Keratinocyte (primary cell): ENCODE measurements at regions not wholly inside any gene's neighbourhood (a gene's known extent, or its start where the extent isn't known, plus 50 kb on each side); places are given as distances from the start of the nearest gene placed in this dataset.

Experiments used
- DNase-seq: peaks from one replicate; pipeline ENCODE4 v3.0.0-alpha.2; 2011; ENCODE audit warnings: low read depth, missing footprints, low spot score
- FAIRE-seq: peaks from 2 replicates; lab custom pipeline; 2011; peaks lifted over from hg19 to GRCh38; lab: Jason Lieb, UNC
- H2AFZ ChIP-seq: 2 replicates; pipeline ENCODE4 v1.6.0; 2012; ENCODE audit warnings: low read length, control low read depth, inconsistent platforms; ENCODE audit not compliant: control insufficient read depth
- H3K27ac ChIP-seq: 2 replicates; pipeline ENCODE4 v1.5.1; 2011; ENCODE audit warnings: low read length; ENCODE audit not compliant: control insufficient read depth, insufficient read depth
- H3K27me3 ChIP-seq: 3 replicates; pipeline ENCODE4 v1.6.0; 2011; ENCODE audit warnings: low read length; ENCODE audit not compliant: control insufficient read depth, insufficient read depth; ENCODE audit errors: extremely low read depth
- H3K36me3 ChIP-seq, 2 experiments: 2 replicates in 1 of 2; 3 replicates in 1 of 2; pipeline ENCODE4 v1.5.1; 2011; ENCODE audit warnings: low read length in 2 of 2, mild to moderate bottlenecking in 1 of 2; ENCODE audit not compliant: control insufficient read depth in 2 of 2, insufficient read depth in 2 of 2; ENCODE audit errors: extremely low read depth in 1 of 2
- H3K4me1 ChIP-seq: 3 replicates; pipeline ENCODE4 v1.5.1; 2011; ENCODE audit warnings: low read length; ENCODE audit not compliant: control insufficient read depth, insufficient read depth; ENCODE audit errors: extremely low read depth
- H3K4me2 ChIP-seq: 3 replicates; pipeline ENCODE4 v1.6.0; 2011; ENCODE audit warnings: low read depth, low read length; ENCODE audit not compliant: control insufficient read depth, insufficient read depth; ENCODE audit errors: extremely low read depth
- H3K4me3 ChIP-seq, 3 experiments: fragments of 200-600 bp in 1 of 3; sonication (generic) in 1 of 3; 2 replicates in 2 of 3; 3 replicates in 1 of 3; pipeline ENCODE4 v1.5.1; 2011 to 2016; ENCODE audit warnings: low read length in 3 of 3, mild to moderate bottlenecking in 3 of 3, control low read depth in 2 of 3, inconsistent platforms in 1 of 3, low read depth in 1 of 3, mixed read lengths in 1 of 3, mixed run types in 1 of 3, moderate library complexity in 1 of 3; ENCODE audit not compliant: control insufficient read depth in 2 of 3, insufficient read depth in 2 of 3; ENCODE audit errors: extremely low read depth in 1 of 3
- H3K79me2 ChIP-seq: 2 replicates; pipeline ENCODE4 v1.6.0; 2012; ENCODE audit warnings: low read length; ENCODE audit not compliant: control insufficient read depth, insufficient read depth
- H3K9ac ChIP-seq: 3 replicates; pipeline ENCODE4 v1.6.0; 2011; ENCODE audit warnings: low read length; ENCODE audit not compliant: control insufficient read depth, insufficient read depth; ENCODE audit errors: extremely low read depth
- H3K9me1 ChIP-seq: 3 replicates; pipeline ENCODE4 v1.6.0; 2011; ENCODE audit warnings: low read length; ENCODE audit not compliant: control insufficient read depth, insufficient read depth; ENCODE audit errors: extremely low read depth
- H3K9me3 ChIP-seq: 2 replicates; pipeline ENCODE4 v1.5.1; 2012; ENCODE audit warnings: low read depth, low read length; ENCODE audit not compliant: control insufficient read depth
- H4K20me1 ChIP-seq: 3 replicates; pipeline ENCODE4 v1.6.0; 2011; ENCODE audit warnings: low read length; ENCODE audit not compliant: control insufficient read depth, insufficient read depth; ENCODE audit errors: extremely low read depth
- CTCF ChIP-seq, 3 experiments: IDR thresholded peaks in 1 of 3; conservative IDR thresholded peaks in 1 of 3; optimal IDR thresholded peaks in 1 of 3; 2 replicates in 2 of 3; 3 replicates in 1 of 3; pipeline versions ENCODE3 to v1.5.1; 2011; ENCODE audit warnings: low read length in 3 of 3, mild to moderate bottlenecking in 3 of 3, moderate library complexity in 2 of 3, control low read depth in 1 of 3, inconsistent platforms in 1 of 3; ENCODE audit not compliant: insufficient read depth in 2 of 3; ENCODE audit errors: extremely low read depth in 1 of 3
- EZH2 ChIP-seq: IDR thresholded peaks from one replicate; pipeline ENCODE4 v1.6.1; 2012; ENCODE audit warnings: inconsistent platforms, mild to moderate bottlenecking, low read length, moderate library complexity
- dilution Hi-C: fragments of 300-500 bp; cut with MboI; formaldehyde crosslinking; loops from one replicate; pipeline ENCODE4 v1.7.0; 2020; ENCODE audit warnings: low sequenced_read_pairs; ENCODE audit not compliant: extremely low pct_ligation_motif_present

DNA sequence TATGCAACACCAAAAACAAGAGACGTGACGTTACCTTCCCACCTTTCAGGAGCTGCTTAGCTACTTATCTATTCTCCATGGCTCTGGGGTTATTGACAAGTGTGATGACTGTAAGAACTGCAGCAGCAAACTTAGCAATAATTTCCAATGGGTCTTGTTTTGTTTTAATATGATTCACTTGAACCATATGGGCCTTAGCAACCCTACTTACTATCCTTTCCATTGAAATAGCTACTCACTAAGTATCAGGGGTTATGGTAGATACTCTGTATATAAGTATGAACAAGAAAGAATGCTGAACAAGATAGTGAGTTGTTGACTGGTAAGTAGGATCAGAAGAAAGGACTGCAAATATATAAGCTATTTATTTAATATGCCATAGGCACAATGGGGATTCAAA is 69.3 kb upstream of the BBX start:
- no peak overlapping the region for H3K9ac ChIP-seq
- H3K4me2 ChIP-seq: no peak overlapping the region
- H3K27ac ChIP-seq: no peak overlapping the region
- TF ChIP-seq CTCF (optimal IDR thresholded peaks at IDR 0.05 in 1 of 3, IDR thresholded peaks at IDR 0.05 in 1 of 3, conservative IDR thresholded peaks at IDR 0.05 in 1 of 3; ENCODE audit: extremely low read depth in 1 of 3, insufficient read depth in 2 of 3, low read length in 3 of 3): no peak
- dilution Hi-C loops: loop anchor here (5.0 kb wide), 1 partner anchor 49 kb away; no protein-coding TSS in a partner anchor
- H3K27me3 ChIP-seq: no peaks in the 10 kb centered on the region
- H3K9me1 ChIP-seq: no peaks in the 10 kb centered on the region
- no peaks in the 10 kb centered on the region for H4K20me1 ChIP-seq
- no peak for DNase-seq
- FAIRE-seq: no peak
- H2AFZ ChIP-seq: no peak overlapping the region
- no peaks in the 10 kb centered on the region for H3K36me3 ChIP-seq
- H3K4me1 ChIP-seq: no peaks in the 10 kb centered on the region
- H3K4me3 ChIP-seq: no peak overlapping the region
- no peaks in the 10 kb centered on the region for H3K9me3 ChIP-seq
- no peaks in the 10 kb centered on the region for H3K79me2 ChIP-seq

DNA sequence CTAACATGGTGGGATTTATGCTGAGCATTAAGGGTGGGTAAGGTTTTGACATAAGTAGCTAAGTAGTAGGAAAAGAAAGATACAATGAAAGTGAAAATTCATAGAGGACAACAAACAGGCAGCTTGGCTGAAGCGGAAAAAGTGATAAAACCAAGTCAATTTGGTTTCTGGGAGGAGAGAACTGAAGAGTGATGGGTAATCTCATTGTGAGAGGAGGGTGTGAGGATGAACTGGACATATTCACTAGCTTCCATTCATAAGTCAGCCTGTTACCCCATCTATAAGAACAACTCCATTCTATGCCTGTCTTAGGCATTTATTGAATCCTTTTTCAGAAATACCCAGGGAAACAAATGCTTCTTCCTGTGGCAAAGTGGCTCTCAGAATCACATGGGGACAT is 67.1 kb upstream of the BBX start:
- Histone ChIP-seq H3K27ac (no peak overlapping the region), H3K9me1 (no peaks in the 10 kb centered on the region), H4K20me1 (no peaks in the 10 kb centered on the region), H3K9me3 (no peaks in the 10 kb centered on the region), H3K4me2 (no peak overlapping the region), H3K36me3 (no peaks in the 10 kb centered on the region), H3K9ac (no peak overlapping the region), H3K79me2 (no peaks in the 10 kb centered on the region), H3K27me3 (no peaks in the 10 kb centered on the region), H3K4me3 (no peak overlapping the region), H3K4me1 (no peaks in the 10 kb centered on the region), H2AFZ (no peak overlapping the region)
- TF ChIP-seq EZH2 (no peak), CTCF (optimal IDR thresholded peaks at IDR 0.05 in 1 of 3, IDR thresholded peaks at IDR 0.05 in 1 of 3, conservative IDR thresholded peaks at IDR 0.05 in 1 of 3; ENCODE audit: extremely low read depth in 1 of 3, insufficient read depth in 2 of 3, low read length in 3 of 3) (no peak)
- FAIRE-seq (no peak), DNase-seq (no peak)
- dilution Hi-C loops: no loop called here
